PC-3 (cell line): ENCODE measurements at regions not wholly inside any gene's neighbourhood (a gene's known extent, or its start where the extent isn't known, plus 50 kb on each side); places are given as distances from the start of the nearest gene placed in this dataset.

Experiments
- ATAC-seq: fragments of 200-7000 bp; cut with Tn5 transposase; 2 replicates; pipeline ENCODE4 v1.9.1; 2020; ENCODE audit warnings: mild to moderate bottlenecking, moderate library complexity
- BruUV-seq: library from RNA; stranded (reverse); fragments of 400-500 nt; replicated peaks from 2 replicates; lab custom pipeline; 2021; lab: Mats Ljungman, UMichigan
- CTCF ChIA-PET: fragments of 300-600 bp; sonication (Branson Sonifier 250); formaldehyde crosslinking; loops from one replicate; lab custom pipeline; 2022; ENCODE audit warnings: antibody characterized with exemption; lab: Charles Lee
- POLR2A ChIA-PET: fragments of 300-600 bp; sonication (Branson Sonifier 250); formaldehyde crosslinking; loops from one replicate; lab custom pipeline; 2022; ENCODE audit warnings: antibody characterized with exemption; ENCODE audit not compliant: unreplicated experiment; lab: Charles Lee
- DNase-seq: peaks from one replicate; pipeline ENCODE4 v3.0.0-alpha.2; 2015
- H2AFZ ChIP-seq: fragments of 300-600 bp; sonication (generic); 2 replicates; pipeline ENCODE4 v1.6.0; 2016; ENCODE audit warnings: antibody characterized with exemption, low read length
- H3F3A ChIP-seq: fragments of 300-600 bp; sonication (generic); one replicate; pipeline ENCODE4 v1.6.0; 2017; ENCODE audit warnings: antibody characterized with exemption, low read length, control low read depth, mild to moderate bottlenecking; ENCODE audit not compliant: unreplicated experiment
- H3K27ac ChIP-seq: fragments of 300-600 bp; sonication (generic); 2 replicates; pipeline ENCODE4 v1.5.1; 2016; ENCODE audit warnings: mild to moderate bottlenecking, low read length
- H3K27me3 ChIP-seq: fragments of 300-600 bp; sonication (generic); 2 replicates; pipeline ENCODE4 v1.6.1; 2016; ENCODE audit warnings: low read length, mixed read lengths
- H3K36me3 ChIP-seq: fragments of 300-600 bp; sonication (generic); 2 replicates; pipeline ENCODE4 v1.6.1; 2016; ENCODE audit warnings: low read depth, mixed run types, low read length, mixed read lengths
- H3K4me1 ChIP-seq: fragments of 300-600 bp; sonication (generic); 2 replicates; pipeline ENCODE4 v1.5.1; 2016; ENCODE audit warnings: low read length; ENCODE audit not compliant: insufficient read depth
- H3K4me2 ChIP-seq: fragments of 300-600 bp; sonication (generic); 2 replicates; pipeline ENCODE4 v1.6.0; 2016; ENCODE audit warnings: low read length
- H3K4me3 ChIP-seq: fragments of 300-600 bp; sonication (generic); 2 replicates; pipeline ENCODE4 v1.5.1; 2016; ENCODE audit warnings: mild to moderate bottlenecking, low read length, mixed read lengths
- H3K79me2 ChIP-seq: fragments of 300-600 bp; sonication (generic); 2 replicates; pipeline ENCODE4 v1.6.1; 2017; ENCODE audit warnings: low read length, mixed read lengths
- H3K9ac ChIP-seq: fragments of 300-600 bp; sonication (generic); 2 replicates; pipeline ENCODE4 v1.6.0; 2016; ENCODE audit warnings: mild to moderate bottlenecking, low read length
- H3K9me2 ChIP-seq: fragments of 300-600 bp; sonication (generic); replicated peaks from 2 replicates; pipeline ENCODE4 v1.6.1; 2016; ENCODE audit warnings: mixed run types, low read length, mixed read lengths
- H3K9me3 ChIP-seq: fragments of 300-600 bp; sonication (generic); 2 replicates; pipeline ENCODE4 v1.6.1; 2016; ENCODE audit warnings: low read length, mixed read lengths
- H4K20me1 ChIP-seq: fragments of 300-600 bp; sonication (generic); 2 replicates; pipeline ENCODE4 v1.6.1; 2016; ENCODE audit warnings: low read length, mixed read lengths
- CTCF ChIP-seq: fragments of 300-600 bp; sonication (generic); conservative IDR thresholded peaks from 2 replicates; pipeline ENCODE4 v1.5.1; 2017; ENCODE audit warnings: antibody characterized with exemption, low read depth, mild to moderate bottlenecking, low read length
- EZH2 ChIP-seq: fragments of 300-600 bp; sonication (generic); IDR thresholded peaks from one replicate; pipeline ENCODE4 v1.6.1; 2017; ENCODE audit warnings: antibody characterized with exemption, mild to moderate bottlenecking, low read length; ENCODE audit not compliant: unreplicated experiment
- EZH2phosphoT487 ChIP-seq: fragments of 300-600 bp; sonication (generic); IDR thresholded peaks from 2 replicates; pipeline ENCODE4 v1.6.1; 2018; ENCODE audit warnings: mild to moderate bottlenecking, antibody characterized with exemption, low read length, borderline replicate concordance
- intact Hi-C: fragments of 100-400 bp; cut with micrococcal nuclease; formaldehyde crosslinking; loops from 2 replicates; pipeline ENCODE4 v1.9.0; 2023

GRCh38 chr20:10109641-10110040 lies 74.9 kb downstream of the ANKEF1 start:
- H3K4me3 ChIP-seq: no peak overlapping the region
- no peak for ATAC-seq
- H3K27ac ChIP-seq: no peak overlapping the region
- H3K4me1 ChIP-seq: peaks cover 16% of the 10 kb centered on the region
- no peaks in the 10 kb centered on the region for H4K20me1 ChIP-seq
- no peak for DNase-seq
- no peaks in the 10 kb centered on the region for H3K9me2 ChIP-seq
- no peaks in the 10 kb centered on the region for H3K27me3 ChIP-seq
- ChIA-PET CTCF (no interaction called here), POLR2A (no interaction called here)
- no peaks in the 10 kb centered on the region for H3K9me3 ChIP-seq
- H3F3A ChIP-seq: no peaks in the 10 kb centered on the region
- H3K9ac ChIP-seq: no peak overlapping the region
- H2AFZ ChIP-seq: no peak overlapping the region
- intact Hi-C loops: no loop called here
- H3K4me2 ChIP-seq: no peak overlapping the region
- BruUV-seq: no TSS peak
- no peaks in the 10 kb centered on the region for H3K79me2 ChIP-seq
- H3K36me3 ChIP-seq: no peaks in the 10 kb centered on the region
- TF ChIP-seq CTCF (no peak), EZH2phosphoT487 (no peak), EZH2 (no peak)

- no TSS peak for BruUV-seq
- no peak for TF ChIP-seq EZH2
- intact Hi-C loops: no loop called here
- no peak overlapping the region for H3K4me2 ChIP-seq
- no peaks in the 10 kb centered on the region for H3F3A ChIP-seq
- ChIA-PET POLR2A (no interaction called here), CTCF (no interaction called here)
- no peaks in the 10 kb centered on the region for H3K9me3 ChIP-seq
- no peak overlapping the region for H3K9ac ChIP-seq
- DNase-seq (peak; percentile 68), ATAC-seq (no peak)
- H3K79me2 ChIP-seq: no peaks in the 10 kb centered on the region
- no peak overlapping the region for H3K4me3 ChIP-seq
- H3K4me1 ChIP-seq: peaks cover 21% of the 10 kb centered on the region
- H3K27me3 ChIP-seq: no peaks in the 10 kb centered on the region
- H3K27ac ChIP-seq: no peak overlapping the region
- H3K36me3 ChIP-seq: no peaks in the 10 kb centered on the region
- no peaks in the 10 kb centered on the region for H3K9me2 ChIP-seq
- H2AFZ ChIP-seq: no peak overlapping the region
- no peaks in the 10 kb centered on the region for H4K20me1 ChIP-seq
These were observed 75.4 kb downstream of the ANKEF1 start for GRCh38 chr20:10110151-10110550.

GRCh38 chr20:10111139-10111958 lies 76.6 kb downstream of the ANKEF1 start:
- Histone ChIP-seq H3K79me2 (no peaks in the 10 kb centered on the region), H3K36me3 (no peaks in the 10 kb centered on the region), H3K27me3 (no peaks in the 10 kb centered on the region), H3K9me3 (no peaks in the 10 kb centered on the region), H3K4me1 (peaks cover 28% of the 10 kb centered on the region), H2AFZ (no peak overlapping the region), H4K20me1 (no peaks in the 10 kb centered on the region), H3K4me2 (no peak overlapping the region), H3K27ac (no peak overlapping the region), H3K9ac (no peak overlapping the region), H3K9me2 (no peaks in the 10 kb centered on the region), H3F3A (no peaks in the 10 kb centered on the region), H3K4me3 (no peak overlapping the region)
- peak; percentile 17 for DNase-seq
- no peak for ATAC-seq
- POLR2A ChIA-PET: no interaction called here
- no TSS peak for BruUV-seq
- TF ChIP-seq EZH2phosphoT487 (no peak), EZH2 (no peak), CTCF (no peak)
- CTCF ChIA-PET: no interaction called here
- intact Hi-C loops: no loop called here
